HG03439 (cell line): ENCODE measurements at regions not wholly inside any gene's neighbourhood (a gene's known extent, or its start where the extent isn't known, plus 50 kb on each side); places are given as distances from the start of the nearest gene placed in this dataset.
A peak's percentile ranks its signal among the peaks of the same experiment; 100 is the strongest.
"Not testable (repeated sequence)": the region's sequence is repeated elsewhere in the genome, so short reads cannot be mapped to it uniquely, and the experiment has no call there.

Experiments
- ATAC-seq: cut with Tn5 transposase; IDR thresholded peaks from one replicate; pipeline ENCODE4 v1.9.1; 2021; ENCODE audit warnings: mild to moderate bottlenecking, moderate library complexity; ENCODE audit not compliant: unreplicated experiment

- ATAC-seq = no peak
Observed at GRCh38 chr11:86148345-86148747, 79.5 kb upstream of the PICALM start.

- ATAC-seq = no peak
Observed at GRCh38 chr11:86147004-86147403, 78.1 kb upstream of the PICALM start.

- no peak for ATAC-seq
Observed at GRCh38 chr11:86145439-86146156, 76.7 kb upstream of the PICALM start.

GRCh38 chr11:86144846-86145245, 76.0 kb upstream of the PICALM start:
- no peak for ATAC-seq

- not testable (repeated sequence) for ATAC-seq
Observed at GRCh38 chr11:86144087-86144486, 75.2 kb upstream of the PICALM start.

- ATAC-seq = no peak
Observed at GRCh38 chr11:86143087-86144030, 74.5 kb upstream of the PICALM start.

- no peak for ATAC-seq
Observed at GRCh38 chr11:86142170-86142569, 73.3 kb upstream of the PICALM start.

- ATAC-seq = no peak
Observed at GRCh38 chr11:86141727-86142126, 72.8 kb upstream of the PICALM start.

- no peak for ATAC-seq
Observed at GRCh38 chr11:86140334-86140990, 71.6 kb upstream of the PICALM start.

- ATAC-seq = peak; percentile 93
Observed at GRCh38 chr11:86138958-86139357, 70.1 kb upstream of the PICALM start.

- ATAC-seq = no peak
Observed at GRCh38 chr11:86136538-86136937, 67.7 kb upstream of the PICALM start.

- ATAC-seq = no peak
Observed at GRCh38 chr11:86135319-86135714, 66.4 kb upstream of the PICALM start.

- ATAC-seq = no peak
Observed at GRCh38 chr11:86134580-86135318, 65.9 kb upstream of the PICALM start.

- no peak for ATAC-seq
Observed at GRCh38 chr11:86132667-86133249, 63.9 kb upstream of the PICALM start.

GRCh38 chr11:86129740-86130540, 61.1 kb upstream of the PICALM start:
- no peak for ATAC-seq

GRCh38 chr11:86128914-86129313, 60.0 kb upstream of the PICALM start:
- ATAC-seq = no peak

- ATAC-seq = no peak
Observed at GRCh38 chr11:86126862-86127261, 58.0 kb upstream of the PICALM start.

- no peak for ATAC-seq
Observed at GRCh38 chr11:86124251-86125233, 55.7 kb upstream of the PICALM start.
